IMR-90 (cell line): ENCODE measurements at regions not wholly inside any gene's neighbourhood (a gene's known extent, or its start where the extent isn't known, plus 50 kb on each side); places are given as distances from the start of the nearest gene placed in this dataset.

Experiments used
- ATAC-seq: fragments of 200-7000 bp; cut with Tn5 transposase; 2 replicates; pipeline ENCODE4 v1.9.1; 2020; ENCODE audit warnings: low read depth, mild to moderate bottlenecking, moderate library complexity
- BruUV-seq: library from RNA; stranded (reverse); fragments of 400-500 nt; replicated peaks from 2 replicates; lab custom pipeline; 2021; lab: Mats Ljungman, UMichigan
- CTCF ChIA-PET: fragments of 300-600 bp; formaldehyde crosslinking; extraction: SDS; loops from one replicate; lab custom pipeline; 2021; ENCODE audit warnings: antibody characterized with exemption; lab: Yijun Ruan, JAX
- POLR2A ChIA-PET: fragments of 300-600 bp; sonication (Branson Sonifier 250); formaldehyde crosslinking; loops from one replicate; lab custom pipeline; 2022; ENCODE audit warnings: antibody characterized with exemption; ENCODE audit not compliant: unreplicated experiment; lab: Charles Lee
- DNase-seq: peaks from one replicate; pipeline ENCODE4 v3.0.0; 2013
- H2AFZ ChIP-seq: replicated peaks from 2 replicates; pipeline ENCODE3; 2013; ENCODE audit warnings: low read length, mild to moderate bottlenecking; ENCODE audit not compliant: poor library complexity
- H2AK5ac ChIP-seq: 2 replicates; pipeline ENCODE4 v1.6.1; 2013; ENCODE audit warnings: low read depth, low read length, inconsistent platforms
- H2AK9ac ChIP-seq: replicated peaks from 2 replicates; pipeline ENCODE3; 2013; ENCODE audit warnings: mild to moderate bottlenecking, low read depth, low read length, moderate library complexity; ENCODE audit not compliant: poor library complexity
- H2BK120ac ChIP-seq: 2 replicates; pipeline ENCODE4 v1.6.1; 2013; ENCODE audit warnings: low read depth, low read length, inconsistent platforms
- H2BK15ac ChIP-seq: 3 replicates; pipeline ENCODE4 v1.6.1; 2013; ENCODE audit warnings: low read depth, low read length, inconsistent platforms
- H2BK20ac ChIP-seq: 2 replicates; pipeline ENCODE4 v1.6.1; 2013; ENCODE audit warnings: low read depth, mild to moderate bottlenecking, inconsistent platforms, low read length, moderate library complexity
- H2BK5ac ChIP-seq: 2 replicates; pipeline ENCODE4 v1.6.1; 2013; ENCODE audit warnings: mild to moderate bottlenecking, low read depth, low read length, inconsistent platforms; ENCODE audit not compliant: poor library complexity, severe bottlenecking
- H3K14ac ChIP-seq: replicated peaks from 2 replicates; pipeline ENCODE4 v1.6.1; 2013; ENCODE audit warnings: low read depth, low read length, inconsistent platforms
- H3K18ac ChIP-seq: 2 replicates; pipeline ENCODE4 v1.6.1; 2013; ENCODE audit warnings: low read depth, low read length, control low read depth
- H3K23ac ChIP-seq: 2 replicates; pipeline ENCODE4 v1.6.1; 2013; ENCODE audit warnings: low read depth, low read length, inconsistent platforms
- H3K27ac ChIP-seq: 2 replicates; pipeline ENCODE4 v1.5.1; 2013; ENCODE audit warnings: mild to moderate bottlenecking, control low read depth, low read length; ENCODE audit not compliant: insufficient read depth
- H3K27me3 ChIP-seq: 2 replicates; pipeline ENCODE4 v1.6.1; 2013; ENCODE audit warnings: low read length; ENCODE audit not compliant: control insufficient read depth, insufficient read depth
- H3K36me3 ChIP-seq: 2 replicates; pipeline ENCODE4 v1.6.1; 2013; ENCODE audit warnings: low read length, mixed read lengths; ENCODE audit not compliant: control insufficient read depth, insufficient read depth
- H3K4ac ChIP-seq: 2 replicates; pipeline ENCODE4 v1.6.1; 2013; ENCODE audit warnings: low read depth, low read length, inconsistent platforms
- H3K4me1 ChIP-seq: 2 replicates; pipeline ENCODE4 v1.6.1; 2013; ENCODE audit warnings: low read length, mixed read lengths; ENCODE audit not compliant: control insufficient read depth, insufficient read depth
- H3K4me2 ChIP-seq: 2 replicates; pipeline ENCODE4 v1.6.1; 2013; ENCODE audit warnings: low read depth, mild to moderate bottlenecking, control low read depth, low read length, moderate library complexity
- H3K4me3 ChIP-seq: 2 replicates; pipeline ENCODE4 v1.5.1; 2013; ENCODE audit warnings: low read depth, mild to moderate bottlenecking, control low read depth, low read length, moderate library complexity; ENCODE audit not compliant: insufficient read depth
- H3K56ac ChIP-seq: 2 replicates; pipeline ENCODE4 v1.6.1; 2013; ENCODE audit warnings: low read length, inconsistent platforms; ENCODE audit not compliant: insufficient read depth; ENCODE audit errors: extremely low read depth
- H3K79me1 ChIP-seq, 2 experiments: 2 replicates each; pipeline ENCODE4 v1.6.1; 2013; ENCODE audit warnings: low read length in 2 of 2, inconsistent platforms in 1 of 2, low read depth in 1 of 2
- H3K9ac ChIP-seq: 2 replicates; pipeline ENCODE4 v1.6.1; 2013; ENCODE audit warnings: low read depth, low read length, control low read depth
- H3K9me1 ChIP-seq: 2 replicates; pipeline ENCODE4 v1.6.1; 2013; ENCODE audit warnings: low read length, inconsistent platforms; ENCODE audit not compliant: insufficient read depth
- H3K9me3 ChIP-seq: 2 replicates; pipeline ENCODE4 v1.6.1; 2013; ENCODE audit warnings: low read length; ENCODE audit not compliant: control insufficient read depth, insufficient read depth
- H4K20me1 ChIP-seq: 2 replicates; pipeline ENCODE4 v1.6.1; 2013; ENCODE audit warnings: low read length, inconsistent platforms; ENCODE audit not compliant: insufficient read depth
- H4K5ac ChIP-seq: 2 replicates; pipeline ENCODE4 v1.6.1; 2013; ENCODE audit warnings: mild to moderate bottlenecking, low read depth, low read length, control low read depth
- H4K8ac ChIP-seq, 2 experiments: 2 replicates each; pipeline ENCODE4 v1.6.1; 2013; ENCODE audit warnings: low read depth in 2 of 2, low read length in 2 of 2, control low read depth in 1 of 2, inconsistent platforms in 1 of 2
- H4K91ac ChIP-seq: 2 replicates; pipeline ENCODE4 v1.6.1; 2013; ENCODE audit warnings: low read depth, low read length, inconsistent platforms; ENCODE audit not compliant: insufficient read depth
- BHLHE40 ChIP-seq: fragments of 150-350 bp; IDR thresholded peaks from 2 replicates; pipeline ENCODE4 v1.6.1; 2016; ENCODE audit warnings: mild to moderate bottlenecking, low read depth, low read length
- CEBPB ChIP-seq: IDR thresholded peaks from 2 replicates; pipeline ENCODE4 v1.6.1; 2012; ENCODE audit warnings: low read depth, low read length, improper control_type of control experiment
- CHD1 ChIP-seq: IDR thresholded peaks from 2 replicates; pipeline ENCODE4 v1.6.1; 2012; ENCODE audit warnings: low read depth, low read length, improper control_type of control experiment
- FOS ChIP-seq: fragments of 150-350 bp; IDR thresholded peaks from 2 replicates; pipeline ENCODE4 v1.6.1; 2016; ENCODE audit warnings: low read depth, low read length
- MAFK ChIP-seq: IDR thresholded peaks from 2 replicates; pipeline ENCODE4 v1.6.1; 2012; ENCODE audit warnings: low read depth, low read length, improper control_type of control experiment
- MAZ ChIP-seq: IDR thresholded peaks from 2 replicates; pipeline ENCODE4 v1.6.1; 2012; ENCODE audit warnings: low read depth, mild to moderate bottlenecking, low read length, improper control_type of control experiment, moderate library complexity, borderline replicate concordance
- MXI1 ChIP-seq: IDR thresholded peaks from 2 replicates; pipeline ENCODE4 v1.6.1; 2012; ENCODE audit warnings: low read depth, mild to moderate bottlenecking, low read length, moderate library complexity, borderline replicate concordance
- POLR2A ChIP-seq: IDR thresholded peaks from 2 replicates; pipeline ENCODE4 v1.6.1; 2012; ENCODE audit warnings: mild to moderate bottlenecking, low read depth, low read length
- RAD21 ChIP-seq: IDR thresholded peaks from 2 replicates; pipeline ENCODE4 v1.6.1; 2012; ENCODE audit warnings: low read length, improper control_type of control experiment
- RCOR1 ChIP-seq: IDR thresholded peaks from 2 replicates; pipeline ENCODE4 v1.6.1; 2012; ENCODE audit warnings: mild to moderate bottlenecking, low read length, improper control_type of control experiment; ENCODE audit not compliant: insufficient replicate concordance
- SMC3 ChIP-seq: fragments of 150-350 bp; IDR thresholded peaks from 2 replicates; pipeline ENCODE4 v1.6.1; 2016; ENCODE audit warnings: low read depth, mild to moderate bottlenecking, antibody characterized with exemption, low read length, moderate library complexity
- WGBS, 2 experiments: methylation state at CpG; one replicate each; pipeline versions ENCODE4 v1.1.5 to v1.1.7; 2013; ENCODE audit warnings: missing lambda C conversion rate in 2 of 2; ENCODE audit not compliant: insufficient read length in 1 of 2; ENCODE audit errors: extremely low coverage in 2 of 2; 5-methylcytosine and 5-hydroxymethylcytosine counted together
- dilution Hi-C: fragments of 300-500 bp; cut with HindIII; formaldehyde crosslinking; loops from one replicate; pipeline ENCODE4 v1.14.3; 2018; ENCODE audit warnings: low sequenced_read_pairs; ENCODE audit not compliant: unreplicated experiment
- in situ Hi-C: fragments of 300-500 bp; cut with MboI; formaldehyde crosslinking; loops from 3 replicates; pipeline ENCODE4 v1.14.3; 2019; ENCODE audit warnings: low sequenced_read_pairs, inconsistent platforms, mixed read lengths
- intact Hi-C: fragments of 100-400 bp; cut with micrococcal nuclease; formaldehyde crosslinking; loops from 2 replicates; pipeline ENCODE4 v1.10.0; 2022
- TF ChIP-seq, protein P1 (sequence below): conservative IDR thresholded peaks from 2 replicates; pipeline ENCODE4 v1.5.1; 2012; ENCODE audit warnings: mild to moderate bottlenecking, low read depth, low read length, improper control_type of control experiment
- TF ChIP-seq, protein P2 (sequence below): fragments of 150-350 bp; IDR thresholded peaks from 2 replicates; pipeline ENCODE4 v1.6.1; 2017; ENCODE audit warnings: mild to moderate bottlenecking, antibody characterized with exemption, low read length, low read depth

DNA sequence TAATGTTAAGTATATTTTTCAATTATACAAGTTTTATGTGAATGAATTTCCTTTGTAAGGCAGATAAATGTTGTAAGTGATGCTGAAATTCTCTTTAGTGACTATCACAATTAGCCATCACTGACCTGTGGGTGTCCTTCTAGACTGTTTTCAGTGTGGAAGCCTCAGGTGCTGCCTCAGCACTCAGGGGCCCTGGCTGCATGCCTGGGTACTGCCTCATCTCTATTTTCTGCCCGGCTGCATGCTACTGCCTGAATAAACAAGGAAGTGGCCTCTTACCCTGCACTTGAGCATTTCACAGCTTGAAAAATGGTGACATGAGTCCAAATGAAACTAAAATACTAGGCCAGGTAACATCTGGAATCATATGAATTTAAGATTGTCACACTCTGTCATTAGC, 787.6 kb upstream of the SALL3 start:
- H3K4ac ChIP-seq = no peak overlapping the region
- no peaks in the 10 kb centered on the region for H4K20me1 ChIP-seq
- no peaks in the 10 kb centered on the region for H3K36me3 ChIP-seq
- H3K27ac ChIP-seq = no peak overlapping the region
- no peak overlapping the region for H4K8ac ChIP-seq
- intact Hi-C loops (no loop called here), dilution Hi-C loops (no loop called here), in situ Hi-C loops (no loop called here)
- no peak overlapping the region for H3K14ac ChIP-seq
- H4K91ac ChIP-seq = no peak overlapping the region
- TF ChIP-seq MXI1 = no peak
- TF ChIP-seq FOS = no peak
- TF ChIP-seq BHLHE40 = no peak
- no peak for TF ChIP-seq RCOR1
- TF ChIP-seq, protein P1, sequence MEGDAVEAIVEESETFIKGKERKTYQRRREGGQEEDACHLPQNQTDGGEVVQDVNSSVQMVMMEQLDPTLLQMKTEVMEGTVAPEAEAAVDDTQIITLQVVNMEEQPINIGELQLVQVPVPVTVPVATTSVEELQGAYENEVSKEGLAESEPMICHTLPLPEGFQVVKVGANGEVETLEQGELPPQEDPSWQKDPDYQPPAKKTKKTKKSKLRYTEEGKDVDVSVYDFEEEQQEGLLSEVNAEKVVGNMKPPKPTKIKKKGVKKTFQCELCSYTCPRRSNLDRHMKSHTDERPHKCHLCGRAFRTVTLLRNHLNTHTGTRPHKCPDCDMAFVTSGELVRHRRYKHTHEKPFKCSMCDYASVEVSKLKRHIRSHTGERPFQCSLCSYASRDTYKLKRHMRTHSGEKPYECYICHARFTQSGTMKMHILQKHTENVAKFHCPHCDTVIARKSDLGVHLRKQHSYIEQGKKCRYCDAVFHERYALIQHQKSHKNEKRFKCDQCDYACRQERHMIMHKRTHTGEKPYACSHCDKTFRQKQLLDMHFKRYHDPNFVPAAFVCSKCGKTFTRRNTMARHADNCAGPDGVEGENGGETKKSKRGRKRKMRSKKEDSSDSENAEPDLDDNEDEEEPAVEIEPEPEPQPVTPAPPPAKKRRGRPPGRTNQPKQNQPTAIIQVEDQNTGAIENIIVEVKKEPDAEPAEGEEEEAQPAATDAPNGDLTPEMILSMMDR = no peak
- no peak for TF ChIP-seq POLR2A
- TF ChIP-seq MAZ = no peak
- TF ChIP-seq CEBPB = no peak
- no peak for TF ChIP-seq RAD21
- TF ChIP-seq SMC3 = no peak
- TF ChIP-seq, protein P2, sequence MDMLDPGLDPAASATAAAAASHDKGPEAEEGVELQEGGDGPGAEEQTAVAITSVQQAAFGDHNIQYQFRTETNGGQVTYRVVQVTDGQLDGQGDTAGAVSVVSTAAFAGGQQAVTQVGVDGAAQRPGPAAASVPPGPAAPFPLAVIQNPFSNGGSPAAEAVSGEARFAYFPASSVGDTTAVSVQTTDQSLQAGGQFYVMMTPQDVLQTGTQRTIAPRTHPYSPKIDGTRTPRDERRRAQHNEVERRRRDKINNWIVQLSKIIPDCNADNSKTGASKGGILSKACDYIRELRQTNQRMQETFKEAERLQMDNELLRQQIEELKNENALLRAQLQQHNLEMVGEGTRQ = no peak
- no peak for TF ChIP-seq MAFK
- no peak for TF ChIP-seq CHD1
- no peak overlapping the region for H2BK20ac ChIP-seq
- no peak overlapping the region for H2AFZ ChIP-seq
- H3K4me1 ChIP-seq = no peaks in the 10 kb centered on the region
- H3K4me2 ChIP-seq = no peak overlapping the region
- H3K23ac ChIP-seq = no peak overlapping the region
- H2BK120ac ChIP-seq = no peak overlapping the region
- no peak overlapping the region for H3K56ac ChIP-seq
- no peak overlapping the region for H2AK5ac ChIP-seq
- no peak overlapping the region for H3K18ac ChIP-seq
- H2BK5ac ChIP-seq = no peak overlapping the region
- no TSS peak for BruUV-seq
- no peak overlapping the region for H4K5ac ChIP-seq
- no peak overlapping the region for H2BK15ac ChIP-seq
- no CpG with 5 or more reads among the region's 1 CpG for WGBS, 2 experiments
- H3K79me1 ChIP-seq = no peaks in the 10 kb centered on the region
- DNase-seq = no peak
- no peak overlapping the region for H3K4me3 ChIP-seq
- peaks cover 27% of the 10 kb centered on the region for H3K9me3 ChIP-seq
- CTCF ChIA-PET = no interaction called here
- H3K9ac ChIP-seq = no peak overlapping the region
- H3K9me1 ChIP-seq = no peaks in the 10 kb centered on the region
- POLR2A ChIA-PET = no interaction called here
- no peak overlapping the region for H2AK9ac ChIP-seq
- no peak for ATAC-seq
- H3K27me3 ChIP-seq = no peaks in the 10 kb centered on the region
